NCI-H2227 (cell line): ENCODE measurements at regions not wholly inside any gene's neighbourhood (a gene's known extent, or its start where the extent isn't known, plus 50 kb on each side); places are given as distances from the start of the nearest gene placed in this dataset.

Experiments
- DNase-seq: peaks from one replicate; lab custom pipeline; 2025; ENCODE audit not compliant: unreplicated experiment; lab: John Stamatoyannopoulos, UW

- DNase-seq = no peak
These were observed 263.6 kb downstream of the TBL1XR1 start for GRCh38 chr3:176933704-176934103.

- DNase-seq = no peak
These were observed 264.8 kb downstream of the TBL1XR1 start for GRCh38 chr3:176932433-176932832.

GRCh38 chr3:176931991-176932390, 265.3 kb downstream of the TBL1XR1 start:
- DNase-seq = no peak

- DNase-seq = no peak
These were observed 266.3 kb downstream of the TBL1XR1 start for GRCh38 chr3:176930942-176931341.

- no peak for DNase-seq
These were observed 268.7 kb downstream of the TBL1XR1 start for GRCh38 chr3:176928582-176928931.

- DNase-seq = no peak
These were observed 269.3 kb downstream of the TBL1XR1 start for GRCh38 chr3:176927706-176928581.

- DNase-seq = no peak
These were observed 270.0 kb downstream of the TBL1XR1 start for GRCh38 chr3:176927280-176927679.

GRCh38 chr3:176926688-176927087, 270.6 kb downstream of the TBL1XR1 start:
- no peak for DNase-seq

- no peak for DNase-seq
These were observed 271.2 kb downstream of the TBL1XR1 start for GRCh38 chr3:176926034-176926433.

GRCh38 chr3:176920766-176921160, 276.5 kb downstream of the TBL1XR1 start:
- peak; percentile 77 for DNase-seq

- peak; percentile 80 for DNase-seq
These were observed 277.2 kb downstream of the TBL1XR1 start for GRCh38 chr3:176919836-176920765.

GRCh38 chr3:176916777-176917176, 280.5 kb downstream of the TBL1XR1 start:
- no peak for DNase-seq

- DNase-seq = no peak
These were observed 282.5 kb downstream of the TBL1XR1 start for GRCh38 chr3:176914764-176915163.

- no peak for DNase-seq
These were observed 285.7 kb downstream of the TBL1XR1 start for GRCh38 chr3:176911579-176911978.

- no peak for DNase-seq
These were observed 288.2 kb downstream of the TBL1XR1 start for GRCh38 chr3:176909044-176909443.

GRCh38 chr3:176906046-176906905, 291.0 kb downstream of the TBL1XR1 start:
- DNase-seq = peak; percentile 51

- DNase-seq = no peak
These were observed 292.0 kb downstream of the TBL1XR1 start for GRCh38 chr3:176905331-176905730.

- DNase-seq = no peak
These were observed 292.8 kb downstream of the TBL1XR1 start for GRCh38 chr3:176904506-176904905.

- DNase-seq = no peak
These were observed 300.6 kb downstream of the TBL1XR1 start for GRCh38 chr3:176896640-176897039.

- no peak for DNase-seq
These were observed 301.1 kb downstream of the TBL1XR1 start for GRCh38 chr3:176896165-176896564.

- DNase-seq = no peak
These were observed 317.6 kb downstream of the TBL1XR1 start for GRCh38 chr3:176879710-176880109.
